GM21737 (cell line): ENCODE measurements at regions not wholly inside any gene's neighbourhood (a gene's known extent, or its start where the extent isn't known, plus 50 kb on each side); places are given as distances from the start of the nearest gene placed in this dataset.

ENCODE experiments used
- ATAC-seq: cut with Tn5 transposase; IDR thresholded peaks from one replicate; pipeline ENCODE4 v1.9.1; 2021; ENCODE audit warnings: mild to moderate bottlenecking, moderate library complexity; ENCODE audit not compliant: unreplicated experiment

DNA sequence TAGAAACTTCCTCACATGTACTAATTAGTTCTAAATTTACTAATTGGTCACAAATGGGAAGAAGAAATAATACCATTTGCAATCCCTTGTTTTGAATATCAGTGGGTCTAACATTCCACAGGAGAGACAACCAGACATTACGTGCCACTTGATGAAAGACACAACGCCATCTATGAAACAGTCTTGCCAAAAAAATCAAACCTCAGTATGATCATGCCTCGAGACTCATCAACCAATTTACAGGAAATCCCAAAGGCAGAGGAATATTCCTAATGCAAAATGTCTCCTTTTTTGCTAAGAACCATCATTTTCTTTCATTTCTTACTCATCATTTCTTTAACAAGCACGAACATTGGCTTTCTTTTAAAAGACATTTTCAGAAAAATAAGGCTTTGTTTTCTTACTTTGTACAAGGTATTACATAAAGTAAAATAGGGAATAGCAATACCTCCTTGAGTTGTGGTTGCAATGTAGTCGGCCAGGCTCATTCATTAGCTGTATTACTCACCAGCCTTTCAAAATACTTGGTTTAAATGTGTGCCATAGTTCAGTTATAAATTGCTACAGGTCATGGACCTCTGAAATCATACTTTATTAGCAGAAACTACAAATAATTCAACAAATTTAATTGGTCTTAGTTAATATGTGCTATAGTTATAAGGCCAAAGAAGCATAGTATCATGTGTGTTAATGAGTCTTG is 436.2 kb upstream of the FLRT2 start:
- ATAC-seq: no peak

DNA sequence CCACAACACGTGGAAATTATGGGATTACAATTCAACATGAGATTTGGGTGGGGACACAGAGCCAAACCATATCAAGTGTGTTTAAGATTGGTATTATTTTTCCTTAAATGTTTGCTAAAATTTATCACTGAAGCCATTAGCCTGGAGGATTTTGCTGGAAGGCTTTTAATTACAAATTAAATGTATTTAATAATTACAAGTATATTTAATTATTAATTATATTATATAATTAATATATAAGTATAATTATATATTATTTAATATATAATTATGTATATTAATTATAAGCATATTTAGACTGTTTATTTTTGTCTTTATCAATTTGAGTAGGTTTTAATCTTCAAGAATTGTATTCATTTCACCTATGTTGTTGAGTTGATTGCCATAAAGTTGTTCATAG is 427.4 kb upstream of the FLRT2 start:
- ATAC-seq: no peak

- ATAC-seq: no peak
Measured at GRCh38 chr14:85106506-85106905, 423.4 kb upstream of the FLRT2 start.

- no peak for ATAC-seq
Measured at GRCh38 chr14:85112762-85113161, 417.2 kb upstream of the FLRT2 start.

DNA sequence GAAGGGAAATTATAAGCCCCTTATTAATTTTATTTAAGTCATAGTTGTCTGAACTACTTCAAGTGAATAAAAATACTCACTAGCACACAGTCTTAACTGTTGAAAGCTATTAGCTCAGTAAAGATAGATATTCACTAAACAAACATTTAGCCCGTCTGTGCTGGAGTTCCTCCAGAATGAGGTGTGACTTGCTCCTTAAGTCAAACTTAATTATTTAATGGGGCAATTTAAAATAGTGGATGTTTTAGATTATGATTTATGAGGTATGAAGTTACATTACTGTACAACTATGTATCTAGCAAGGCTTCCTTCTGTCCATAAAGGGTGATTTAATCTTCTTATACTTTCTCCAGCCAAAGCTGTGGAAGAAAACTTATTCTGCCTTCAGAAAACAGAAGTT is 414.0 kb upstream of the FLRT2 start:
- ATAC-seq: no peak

DNA sequence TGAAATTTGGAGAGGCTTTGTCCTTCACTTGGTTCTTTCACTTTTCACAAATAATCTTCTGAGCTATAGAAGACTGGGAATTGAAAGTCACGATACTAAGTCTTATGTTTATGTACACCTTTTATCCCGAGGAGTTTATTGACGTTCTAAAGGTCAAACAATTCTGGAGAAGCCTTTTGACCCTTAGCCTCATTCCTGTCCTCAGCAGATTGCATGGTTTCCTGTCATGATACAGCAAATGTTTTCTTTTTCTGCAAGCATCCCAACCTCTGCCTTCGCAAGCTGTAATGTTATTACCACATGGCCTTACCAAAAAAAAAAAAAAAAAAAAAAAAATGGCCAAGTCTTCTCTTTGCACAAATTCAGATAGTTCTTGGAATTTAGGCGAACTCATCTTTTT is 411.7 kb upstream of the FLRT2 start:
- no peak for ATAC-seq

DNA sequence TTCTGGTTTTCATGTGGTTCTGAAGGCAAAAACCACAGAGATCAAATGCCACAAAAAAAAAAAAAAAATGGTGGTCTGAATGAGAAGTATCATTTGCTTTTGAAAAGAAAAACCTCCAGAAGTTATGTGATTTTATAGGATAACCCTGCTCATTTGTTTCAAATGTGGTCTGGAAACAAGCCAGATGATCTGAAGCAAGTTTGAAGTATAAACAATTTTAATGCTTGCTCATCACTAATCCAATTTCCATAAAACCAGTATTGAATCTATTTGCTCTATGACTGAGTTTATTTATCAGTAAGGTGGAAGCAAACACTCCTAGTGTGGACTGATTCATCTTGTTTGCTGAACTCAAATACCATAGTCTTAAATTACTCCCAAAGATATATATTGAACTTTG is 407.3 kb upstream of the FLRT2 start:
- no peak for ATAC-seq

DNA sequence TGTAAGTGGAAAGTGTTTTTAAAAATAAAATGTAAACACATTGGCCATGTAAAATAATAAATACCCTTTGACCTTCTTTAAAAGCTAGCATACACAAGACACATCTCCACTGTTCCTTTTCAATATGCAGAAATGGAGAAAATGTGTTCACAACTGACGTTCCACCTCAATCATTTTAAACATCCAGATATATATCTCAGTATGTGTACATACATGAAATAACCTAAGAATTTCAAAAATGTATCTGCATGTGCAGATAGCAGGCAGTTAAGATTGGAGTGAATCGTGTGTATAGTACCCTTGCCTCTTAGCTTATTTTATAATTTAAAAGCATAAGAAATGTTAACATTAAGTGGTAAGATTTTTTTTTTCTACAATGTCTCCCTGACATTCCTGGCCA is 406.2 kb upstream of the FLRT2 start:
- no peak for ATAC-seq

DNA sequence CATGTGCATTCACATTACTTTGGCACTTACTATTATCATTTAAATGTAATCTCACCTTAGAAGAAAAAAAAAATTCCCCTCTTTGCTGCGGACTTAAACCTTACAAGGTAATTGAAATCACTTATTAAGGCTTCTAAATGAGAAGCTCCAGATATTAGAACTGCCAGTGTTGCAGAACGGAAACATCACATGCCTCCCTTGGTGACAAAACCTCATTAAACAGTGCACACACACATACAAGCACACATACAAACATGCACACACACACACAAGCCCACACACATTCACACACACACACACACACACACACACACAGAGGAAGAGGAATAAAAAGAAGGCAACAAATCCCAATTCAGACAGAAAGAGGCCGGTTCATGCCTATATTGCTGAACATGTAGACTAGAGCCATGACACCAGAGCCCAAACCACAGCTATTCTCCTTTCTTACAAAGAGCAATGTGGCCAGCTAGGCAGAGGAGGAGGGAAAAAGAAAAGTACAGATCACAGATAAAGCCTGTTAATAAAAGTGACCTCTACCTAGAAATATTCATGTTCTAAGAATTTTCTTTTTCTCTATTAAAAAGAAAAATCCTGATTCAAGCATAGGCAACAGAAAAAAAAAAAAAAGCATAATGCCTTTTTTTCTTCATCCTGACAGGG is 405.2 kb upstream of the FLRT2 start:
- no peak for ATAC-seq

DNA sequence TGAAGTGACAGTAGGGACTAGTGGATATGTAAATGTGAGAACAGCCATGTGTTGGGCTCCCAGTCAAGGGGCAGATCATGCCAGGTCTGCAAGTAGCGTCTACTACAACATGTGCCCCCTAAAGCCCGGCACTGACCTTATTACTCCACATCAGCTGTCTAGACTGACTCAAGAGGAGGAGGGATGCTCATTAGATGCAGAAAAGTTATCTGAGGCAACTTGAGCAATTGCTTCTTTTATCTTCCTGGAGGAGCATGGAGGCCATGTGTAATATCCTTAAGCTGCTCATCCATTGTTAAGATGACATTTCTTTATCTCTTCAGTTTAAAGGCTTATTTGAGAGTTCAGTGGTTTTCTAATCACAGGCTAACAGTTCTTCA is 404.7 kb upstream of the FLRT2 start:
- ATAC-seq: no peak

DNA sequence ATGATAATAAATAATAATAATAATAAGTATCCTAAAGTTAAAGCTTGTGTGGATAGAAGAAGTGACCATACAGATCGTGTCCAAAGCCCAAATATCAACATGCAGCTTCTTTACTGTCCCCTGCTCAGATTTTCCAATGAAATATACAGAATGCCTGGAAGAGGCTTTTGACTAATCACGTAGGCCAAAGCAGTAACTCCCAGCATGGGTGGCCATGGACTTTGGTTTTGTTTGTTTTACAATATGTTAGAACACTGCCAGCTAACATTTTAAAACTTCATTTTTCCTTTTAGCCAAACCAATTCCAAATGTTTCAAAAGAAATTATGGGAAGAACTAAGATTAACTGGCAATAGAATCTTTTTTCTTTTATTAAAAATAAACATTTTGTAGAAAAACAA is 400.0 kb upstream of the FLRT2 start:
- ATAC-seq: no peak

GRCh38 chr14:85131226-85131922 is 398.6 kb upstream of the FLRT2 start:
- no peak for ATAC-seq

- ATAC-seq: no peak
Measured at GRCh38 chr14:85142982-85143381, 387.0 kb upstream of the FLRT2 start.

DNA sequence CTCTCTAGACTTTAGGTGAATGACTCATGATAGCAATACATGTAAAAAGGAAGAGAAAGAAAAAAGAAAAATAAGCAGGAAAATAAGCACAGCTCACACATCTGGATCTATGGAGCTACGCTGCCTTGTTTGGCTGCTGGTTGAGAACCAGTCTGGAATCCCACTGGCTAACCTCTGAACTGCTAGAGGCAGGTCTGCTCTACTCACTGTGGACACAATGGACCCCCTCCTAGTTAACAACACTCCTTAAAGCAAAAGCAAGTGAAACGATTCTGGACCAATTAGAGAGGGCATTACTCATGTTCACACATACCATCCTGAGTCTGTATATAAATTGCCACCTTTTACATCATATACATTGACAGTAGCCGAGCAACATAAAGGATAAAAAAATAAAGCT is 383.2 kb upstream of the FLRT2 start:
- ATAC-seq: no peak

GRCh38 chr14:85150166-85150565 is 379.8 kb upstream of the FLRT2 start:
- no peak for ATAC-seq

GRCh38 chr14:85154714-85155113 is 375.2 kb upstream of the FLRT2 start:
- ATAC-seq: no peak

- no peak for ATAC-seq
Measured at GRCh38 chr14:85156319-85156718, 373.6 kb upstream of the FLRT2 start.

DNA sequence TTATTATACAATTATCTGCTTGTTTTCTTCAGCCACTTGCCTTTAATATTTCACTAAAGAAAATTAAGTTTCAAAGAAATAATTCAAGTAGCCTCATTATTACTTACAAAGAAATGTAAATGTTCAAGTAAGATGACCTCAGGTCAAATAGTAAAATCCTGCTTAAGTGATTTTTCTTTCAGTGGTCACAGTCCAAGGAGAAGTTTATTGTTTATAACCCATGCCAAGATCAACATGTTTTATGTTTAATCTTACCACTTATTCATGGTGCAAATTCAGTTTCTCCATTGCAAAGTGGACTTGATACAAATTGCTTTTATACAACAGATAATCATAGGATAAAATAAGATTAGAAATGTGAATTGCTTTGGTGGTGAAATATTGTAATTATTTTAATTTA is 370.2 kb upstream of the FLRT2 start:
- no peak for ATAC-seq

- no peak for ATAC-seq
Measured at GRCh38 chr14:85165094-85165493, 364.9 kb upstream of the FLRT2 start.

DNA sequence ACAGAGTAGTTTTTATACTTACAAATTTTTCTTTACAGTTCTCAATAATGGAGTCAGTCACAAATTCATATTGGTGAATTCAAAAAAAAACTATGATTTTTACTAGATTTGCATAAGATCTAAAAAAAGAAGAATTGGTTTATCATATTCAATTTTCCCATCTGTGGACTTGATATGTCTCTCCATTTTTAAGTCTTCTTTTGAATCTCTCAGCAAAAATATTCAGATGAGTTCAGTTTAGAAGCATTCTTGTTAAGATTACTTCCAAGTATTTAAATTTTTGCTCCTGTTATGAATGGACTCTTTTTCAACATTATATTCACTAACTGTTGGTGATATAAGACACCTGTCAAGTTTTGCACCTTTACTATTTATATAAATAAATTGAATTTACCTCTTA is 360.6 kb upstream of the FLRT2 start:
- no peak for ATAC-seq

DNA sequence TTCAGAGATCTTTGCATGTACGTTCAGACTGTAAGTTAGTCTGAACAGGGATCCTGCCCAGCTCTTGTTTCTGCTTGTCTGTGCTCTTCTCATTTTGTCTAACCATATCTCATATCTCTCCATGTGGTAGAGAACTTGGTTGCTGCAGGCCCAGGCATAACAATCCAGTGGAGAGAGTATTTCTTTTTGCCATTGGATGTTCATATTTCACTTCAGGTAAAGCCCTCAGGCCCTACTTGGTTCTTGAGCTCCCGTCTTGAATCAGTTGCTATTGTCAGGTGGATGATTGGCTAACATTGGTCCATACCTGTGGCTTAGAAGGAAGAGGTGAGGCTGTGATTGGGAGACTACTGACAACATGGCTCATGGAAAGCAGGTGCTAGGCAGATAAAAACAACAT is 357.7 kb upstream of the FLRT2 start:
- ATAC-seq: no peak

GRCh38 chr14:85172889-85173477 is 357.0 kb upstream of the FLRT2 start:
- ATAC-seq: no peak
